ENCODE measurements at regions not wholly inside any gene's neighbourhood (a gene's known extent, or its start where the extent isn't known, plus 50 kb on each side); places are given as distances from the start of the nearest gene placed in this dataset.

- TF ChIP-seq GATA3 (IDR thresholded peaks at IDR 0.05; ENCODE audit: low read depth, low read length) (no peak), GATA2 (IDR thresholded peaks at IDR 0.05; ENCODE audit: low read depth, low read length) (no peak)
Observed at GRCh38 chr3:59244343-59244742, 194.5 kb upstream of the CFAP20DC start.

Measured in SH-SY5Y (cell line).